Left lung (tissue), 4 donors: ENCODE measurements at regions not wholly inside any gene's neighbourhood (a gene's known extent, or its start where the extent isn't known, plus 50 kb on each side); places are given as distances from the start of the nearest gene placed in this dataset.

ENCODE experiments used
- ATAC-seq: fragments of 200-7000 bp; cut with Tn5 transposase; one replicate; pipeline ENCODE4 v1.9.1; 2020; ENCODE audit warnings: moderate library complexity
- DNase-seq, 4 donors: peaks; one replicate each; pipeline ENCODE4 v3.0.0-alpha.2; 2013 to 2020
- H3K27ac ChIP-seq, 2 donors: fragments of 200-600 bp; sonication (generic) in 1 of 2; one replicate each; pipeline versions ENCODE4 v1.5.0 to v1.8.0; 2020 to 2021
- H3K27me3 ChIP-seq, 2 donors: fragments of 200-600 bp; sonication (generic) in 1 of 2; one replicate each; pipeline versions ENCODE4 v1.5.0 to v1.8.0; 2020 to 2021
- H3K36me3 ChIP-seq, 2 donors: fragments of 200-600 bp; sonication (generic) in 1 of 2; one replicate each; pipeline versions ENCODE4 v1.5.0 to v1.8.0; 2020 to 2021
- H3K4me1 ChIP-seq, 2 donors: fragments of 200-600 bp; one replicate each; pipeline ENCODE4 v1.8.0; 2021
- H3K4me3 ChIP-seq, 2 donors: fragments of 200-600 bp; sonication (generic) in 1 of 2; one replicate each; pipeline versions ENCODE4 v1.5.0 to v1.8.0; 2020 to 2021; ENCODE audit warnings: mild to moderate bottlenecking in 1 of 2
- H3K9me3 ChIP-seq, 2 donors: fragments of 200-600 bp; sonication (generic) in 1 of 2; one replicate each; pipeline versions ENCODE4 v1.5.0 to v1.8.0; 2020 to 2021
- intact Hi-C, 2 donors: fragments of 100-400 bp; cut with DNase I; formaldehyde crosslinking; loops; one replicate each; pipeline versions ENCODE4 v1.11.2 to v1.14.2; 2022
- TF ChIP-seq, protein P1 (sequence below), 2 donors: fragments of 200-600 bp; sonication (generic) in 1 of 2; IDR thresholded peaks; one replicate each; pipeline versions ENCODE4 v1.5.0 to v1.8.0; 2021; ENCODE audit warnings: antibody characterized with exemption in 2 of 2
- donor health status: DM: no; HTN: yes; CAD: no.
- donor health status: DM: no; HTN: no; CAD: no.

- Histone ChIP-seq H3K27ac (no peak overlapping the region), H3K27me3 (no peaks in the 10 kb centered on the region), H3K36me3 (no peaks in the 10 kb centered on the region), H3K9me3 (no peaks in the 10 kb centered on the region), H3K4me1 (no peaks in the 10 kb centered on the region), H3K4me3 (no peak overlapping the region)
- no peak for ATAC-seq
- intact Hi-C loops, result no loop called here
- no peak for DNase-seq
- TF ChIP-seq, protein P1, sequence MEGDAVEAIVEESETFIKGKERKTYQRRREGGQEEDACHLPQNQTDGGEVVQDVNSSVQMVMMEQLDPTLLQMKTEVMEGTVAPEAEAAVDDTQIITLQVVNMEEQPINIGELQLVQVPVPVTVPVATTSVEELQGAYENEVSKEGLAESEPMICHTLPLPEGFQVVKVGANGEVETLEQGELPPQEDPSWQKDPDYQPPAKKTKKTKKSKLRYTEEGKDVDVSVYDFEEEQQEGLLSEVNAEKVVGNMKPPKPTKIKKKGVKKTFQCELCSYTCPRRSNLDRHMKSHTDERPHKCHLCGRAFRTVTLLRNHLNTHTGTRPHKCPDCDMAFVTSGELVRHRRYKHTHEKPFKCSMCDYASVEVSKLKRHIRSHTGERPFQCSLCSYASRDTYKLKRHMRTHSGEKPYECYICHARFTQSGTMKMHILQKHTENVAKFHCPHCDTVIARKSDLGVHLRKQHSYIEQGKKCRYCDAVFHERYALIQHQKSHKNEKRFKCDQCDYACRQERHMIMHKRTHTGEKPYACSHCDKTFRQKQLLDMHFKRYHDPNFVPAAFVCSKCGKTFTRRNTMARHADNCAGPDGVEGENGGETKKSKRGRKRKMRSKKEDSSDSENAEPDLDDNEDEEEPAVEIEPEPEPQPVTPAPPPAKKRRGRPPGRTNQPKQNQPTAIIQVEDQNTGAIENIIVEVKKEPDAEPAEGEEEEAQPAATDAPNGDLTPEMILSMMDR (IDR thresholded peaks at IDR 0.05), result no peak
Measured at GRCh38 chr5:158305861-158306260, 446.9 kb upstream of the CLINT1 start.

DNA sequence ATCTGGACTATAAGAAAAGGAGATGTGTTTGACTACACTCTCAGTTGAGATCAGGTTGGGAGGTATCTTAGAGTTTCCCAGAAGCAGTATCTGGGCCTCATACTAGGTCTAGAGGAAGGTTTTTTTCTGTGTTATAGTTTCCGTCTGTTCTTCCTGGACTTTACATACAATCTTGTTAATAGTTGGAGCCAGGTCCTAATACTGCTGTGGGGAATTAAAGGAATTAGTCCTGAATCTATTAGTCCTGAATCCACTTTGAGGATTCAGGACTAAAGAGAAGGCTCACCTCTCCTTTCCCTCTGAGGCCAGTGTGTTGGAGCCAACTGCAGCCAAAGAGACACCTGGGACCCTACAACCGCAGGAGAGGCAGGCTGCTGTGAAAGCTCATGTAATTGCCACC is 445.7 kb upstream of the CLINT1 start:
- H3K9me3 ChIP-seq, result no peaks in the 10 kb centered on the region
- TF ChIP-seq, protein P1 (IDR thresholded peaks at IDR 0.05), result no peak
- no peaks in the 10 kb centered on the region for H3K4me1 ChIP-seq
- intact Hi-C loops, result no loop called here
- ATAC-seq (no peak), DNase-seq (no peak)
- H3K4me3 ChIP-seq, result no peak overlapping the region
- H3K27ac ChIP-seq, result no peak overlapping the region
- H3K36me3 ChIP-seq, result no peaks in the 10 kb centered on the region
- H3K27me3 ChIP-seq, result no peaks in the 10 kb centered on the region

DNA sequence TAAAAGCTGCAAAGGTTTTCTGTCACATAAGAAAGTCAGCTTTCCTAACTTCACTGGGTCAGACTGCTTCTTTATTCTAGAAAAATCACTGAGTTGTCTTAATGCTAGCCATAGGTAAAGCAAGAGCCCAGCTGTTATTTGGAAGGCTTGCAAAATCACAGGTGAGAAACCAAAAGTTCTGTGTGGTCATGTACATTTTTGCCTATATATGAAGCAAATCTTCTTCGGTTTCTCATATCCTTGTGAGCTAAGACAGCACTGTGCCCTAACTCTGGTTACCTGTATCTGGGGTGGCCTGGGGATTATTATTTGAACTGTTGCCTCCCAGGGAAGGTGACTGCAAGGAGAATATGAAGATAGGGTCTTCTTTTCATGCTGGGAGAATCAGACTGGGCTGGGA is 444.9 kb upstream of the CLINT1 start:
- H3K4me1 ChIP-seq, result no peaks in the 10 kb centered on the region
- no peaks in the 10 kb centered on the region for H3K27me3 ChIP-seq
- intact Hi-C loops, result no loop called here
- TF ChIP-seq, protein P1 (IDR thresholded peaks at IDR 0.05), result no peak
- H3K4me3 ChIP-seq, result no peak overlapping the region
- H3K36me3 ChIP-seq, result no peaks in the 10 kb centered on the region
- DNase-seq (no peak), ATAC-seq (no peak)
- H3K9me3 ChIP-seq, result no peaks in the 10 kb centered on the region
- no peak overlapping the region for H3K27ac ChIP-seq

GRCh38 chr5:158303275-158303674 is 444.3 kb upstream of the CLINT1 start:
- Histone ChIP-seq H3K27ac (no peak overlapping the region), H3K4me3 (no peak overlapping the region), H3K4me1 (no peaks in the 10 kb centered on the region), H3K9me3 (no peaks in the 10 kb centered on the region), H3K27me3 (no peaks in the 10 kb centered on the region), H3K36me3 (no peaks in the 10 kb centered on the region)
- intact Hi-C loops, result no loop called here
- DNase-seq (no peak), ATAC-seq (no peak)
- TF ChIP-seq, protein P1 (IDR thresholded peaks at IDR 0.05), result no peak

DNA sequence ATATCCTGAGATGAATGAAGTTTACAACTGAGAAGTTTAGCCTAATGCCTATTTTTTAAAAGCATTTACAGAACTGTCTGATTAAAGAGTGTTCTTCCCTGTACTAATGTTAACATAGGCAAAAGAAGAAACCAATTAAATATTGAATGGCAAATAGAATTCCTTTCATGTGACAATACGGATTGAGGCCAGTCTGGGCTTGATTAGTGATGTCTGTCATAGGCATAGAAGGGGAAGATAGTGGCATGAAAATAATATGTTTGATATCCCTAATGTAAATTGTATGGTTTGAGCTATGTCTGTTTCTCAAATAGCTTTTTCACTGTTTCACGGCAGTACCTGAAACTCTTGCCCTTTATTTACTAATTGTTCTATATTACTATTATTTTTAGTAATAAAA is 443.1 kb upstream of the CLINT1 start:
- ATAC-seq, result no peak
- Histone ChIP-seq H3K4me3 (no peak overlapping the region), H3K4me1 (no peaks in the 10 kb centered on the region), H3K36me3 (no peaks in the 10 kb centered on the region), H3K9me3 (peaks cover 0 to 5% of the 10 kb centered on the region in 2 donors), H3K27ac (no peak overlapping the region), H3K27me3 (no peaks in the 10 kb centered on the region)
- DNase-seq, result no peak
- intact Hi-C loops, result no loop called here
- TF ChIP-seq, protein P1 (IDR thresholded peaks at IDR 0.05), result no peak
